Effector memory CD8-positive, alpha-beta T cell (primary cell): ENCODE measurements at regions not wholly inside any gene's neighbourhood (a gene's known extent, or its start where the extent isn't known, plus 50 kb on each side); places are given as distances from the start of the nearest gene placed in this dataset.

Experiments used
- ATAC-seq: fragments of 150-1000 bp; cut with Tn5 transposase; replicated peaks from 2 replicates; pipeline ENCODE4 v1.10.0; 2021; ENCODE audit warnings: mild to moderate bottlenecking, moderate library complexity
- DNase-seq, 3 experiments: peaks; one replicate each; pipeline ENCODE4 v3.0.0; 2021
- H3K27ac Mint-ChIP-seq, 2 donors: one replicate each; pipeline ENCODE4 v1.8.0; 2022; ENCODE audit warnings: mild to moderate bottlenecking in 2 of 2, mixed read lengths in 2 of 2, moderate library complexity in 2 of 2
- H3K27me3 Mint-ChIP-seq, 2 donors: one replicate each; pipeline ENCODE4 v1.8.0; 2022; ENCODE audit warnings: mixed read lengths in 2 of 2
- H3K36me3 Mint-ChIP-seq: one replicate; pipeline ENCODE4 v1.8.0; 2022; ENCODE audit warnings: mild to moderate bottlenecking, moderate library complexity, mixed read lengths; ENCODE audit not compliant: insufficient read depth
- H3K4me1 Mint-ChIP-seq, 2 donors: one replicate each; pipeline ENCODE4 v1.8.0; 2022; ENCODE audit warnings: low read depth in 2 of 2, mixed read lengths in 2 of 2
- H3K4me3 Mint-ChIP-seq, 2 donors: one replicate each; pipeline ENCODE4 v1.8.0; 2022; ENCODE audit warnings: mild to moderate bottlenecking in 2 of 2, mixed read lengths in 2 of 2, moderate library complexity in 2 of 2
- H3K9me3 Mint-ChIP-seq, 2 donors: one replicate each; pipeline ENCODE4 v1.8.0; 2022; ENCODE audit warnings: mixed read lengths in 2 of 2

- no peak for DNase-seq
- H3K4me3 Mint-ChIP-seq = no peak overlapping the region
- no peaks in the 10 kb centered on the region for H3K36me3 Mint-ChIP-seq
- no peak for ATAC-seq
- H3K9me3 Mint-ChIP-seq = peaks cover 0 to 4% of the 10 kb centered on the region in 2 donors
- peaks cover 0 to 3% of the 10 kb centered on the region in 2 donors for H3K27me3 Mint-ChIP-seq
- H3K27ac Mint-ChIP-seq = no peak overlapping the region
- no peaks in the 10 kb centered on the region for H3K4me1 Mint-ChIP-seq
Observed at GRCh38 chr11:13905137-13905781, 57.3 kb upstream of the SPON1 start.

DNA sequence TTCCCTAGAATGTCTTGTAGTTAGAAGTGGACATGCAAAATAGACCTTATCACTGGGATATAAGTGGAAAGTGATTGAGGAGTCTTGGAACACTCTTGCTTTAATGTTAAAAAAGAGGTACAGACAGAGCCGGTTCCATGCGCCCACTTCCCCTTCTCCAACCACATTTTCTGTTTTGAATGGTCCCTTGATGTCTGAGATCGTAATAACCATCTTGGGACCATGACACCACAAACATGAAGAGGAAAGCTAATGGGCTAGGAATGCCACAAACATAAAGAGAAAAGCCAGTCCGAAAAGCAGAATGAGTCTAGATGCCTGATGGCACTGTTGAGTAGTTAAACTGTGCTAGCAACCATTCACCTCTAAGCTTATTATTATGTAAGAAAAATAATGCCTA, 54.8 kb upstream of the SPON1 start:
- H3K27ac Mint-ChIP-seq = no peak overlapping the region
- DNase-seq = no peak
- no peaks in the 10 kb centered on the region for H3K36me3 Mint-ChIP-seq
- peaks cover 0 to 4% of the 10 kb centered on the region in 2 donors for H3K9me3 Mint-ChIP-seq
- no peak for ATAC-seq
- H3K4me3 Mint-ChIP-seq = no peak overlapping the region
- no peaks in the 10 kb centered on the region for H3K27me3 Mint-ChIP-seq
- no peaks in the 10 kb centered on the region for H3K4me1 Mint-ChIP-seq

- Mint-ChIP-seq H3K9me3 (peaks cover 0 to 4% of the 10 kb centered on the region in 2 donors), H3K4me3 (no peak overlapping the region), H3K36me3 (no peaks in the 10 kb centered on the region), H3K4me1 (no peaks in the 10 kb centered on the region), H3K27me3 (no peaks in the 10 kb centered on the region), H3K27ac (no peak overlapping the region)
- no peak for ATAC-seq
- no peak for DNase-seq
Observed at GRCh38 chr11:13908535-13908934, 54.0 kb upstream of the SPON1 start.
